Ectodermal cell (in vitro differentiated cells): ENCODE measurements at regions not wholly inside any gene's neighbourhood (a gene's known extent, or its start where the extent isn't known, plus 50 kb on each side); places are given as distances from the start of the nearest gene placed in this dataset.

Source experiments
- H3K27ac ChIP-seq: 2 replicates; pipeline ENCODE4 v1.7.0; 2013; ENCODE audit warnings: mild to moderate bottlenecking, low read depth, low read length; ENCODE audit not compliant: insufficient read depth, poor library complexity, severe bottlenecking
- H3K27me3 ChIP-seq: 2 replicates; pipeline ENCODE4 v1.7.0; 2013; ENCODE audit warnings: mild to moderate bottlenecking, low read length; ENCODE audit not compliant: insufficient read depth, control insufficient read depth, poor library complexity, severe bottlenecking
- H3K36me3 ChIP-seq: one replicate; pipeline ENCODE4 v1.7.0; 2013; ENCODE audit warnings: low read length; ENCODE audit not compliant: control insufficient read depth, insufficient read depth
- H3K4me1 ChIP-seq: one replicate; pipeline ENCODE4 v1.7.0; 2013; ENCODE audit warnings: low read length; ENCODE audit not compliant: control insufficient read depth, insufficient read depth
- H3K4me3 ChIP-seq: 2 replicates; pipeline ENCODE4 v1.7.0; 2013; ENCODE audit warnings: low read depth, low read length, control low read depth; ENCODE audit not compliant: insufficient read depth
- H3K9me3 ChIP-seq: 2 replicates; pipeline ENCODE4 v1.7.0; 2013; ENCODE audit warnings: mild to moderate bottlenecking, low read length, moderate library complexity; ENCODE audit not compliant: control insufficient read depth
- WGBS, 2 experiments: methylation state at CpG; one replicate each; pipeline ENCODE4 v1.1.7; 2013; ENCODE audit warnings: missing lambda C conversion rate in 2 of 2; 5-methylcytosine and 5-hydroxymethylcytosine counted together

- no peak overlapping the region for H3K4me3 ChIP-seq
- H3K27me3 ChIP-seq, result no peaks in the 10 kb centered on the region
- no peaks in the 10 kb centered on the region for H3K4me1 ChIP-seq
- no peak overlapping the region for H3K27ac ChIP-seq
- H3K9me3 ChIP-seq, result no peaks in the 10 kb centered on the region
- 83% methylated on average over 1 to 2 of the region's 2 CpGs for WGBS, 2 experiments
- no peaks in the 10 kb centered on the region for H3K36me3 ChIP-seq
These were observed 577.6 kb downstream of the TECRL start for GRCh38 chr4:63831590-63832155.

- no peaks in the 10 kb centered on the region for H3K4me1 ChIP-seq
- no peaks in the 10 kb centered on the region for H3K27me3 ChIP-seq
- no peak overlapping the region for H3K4me3 ChIP-seq
- no peaks in the 10 kb centered on the region for H3K9me3 ChIP-seq
- H3K27ac ChIP-seq, result no peak overlapping the region
- H3K36me3 ChIP-seq, result no peaks in the 10 kb centered on the region
- 94 to 96% methylated on average over 10 of the region's 11 CpGs for WGBS, 2 experiments
These were observed 591.9 kb downstream of the TECRL start for GRCh38 chr4:63817196-63817865.

GRCh38 chr4:63814171-63814964, 594.9 kb downstream of the TECRL start:
- Histone ChIP-seq H3K9me3 (no peaks in the 10 kb centered on the region), H3K27ac (no peak overlapping the region), H3K4me1 (no peaks in the 10 kb centered on the region), H3K36me3 (no peaks in the 10 kb centered on the region), H3K4me3 (no peak overlapping the region), H3K27me3 (no peaks in the 10 kb centered on the region)
- 94 to 96% methylated on average over 4 of the region's 4 CpGs for WGBS, 2 experiments

GRCh38 chr4:63799166-63799565, 610.1 kb downstream of the TECRL start:
- H3K9me3 ChIP-seq, result no peaks in the 10 kb centered on the region
- H3K4me1 ChIP-seq, result no peaks in the 10 kb centered on the region
- H3K27ac ChIP-seq, result no peak overlapping the region
- WGBS, 2 experiments, result 90 to 100% methylated on average over 1 to 2 of the region's 2 CpGs
- no peaks in the 10 kb centered on the region for H3K36me3 ChIP-seq
- H3K27me3 ChIP-seq, result no peaks in the 10 kb centered on the region
- no peak overlapping the region for H3K4me3 ChIP-seq

- Histone ChIP-seq H3K4me1 (no peaks in the 10 kb centered on the region), H3K36me3 (no peaks in the 10 kb centered on the region), H3K9me3 (no peaks in the 10 kb centered on the region), H3K27ac (no peak overlapping the region), H3K4me3 (no peak overlapping the region), H3K27me3 (no peaks in the 10 kb centered on the region)
- WGBS, 2 experiments, result 97 to 100% methylated on average over 1 to 2 of the region's 2 CpGs
These were observed 613.9 kb downstream of the TECRL start for GRCh38 chr4:63795301-63795700.

GRCh38 chr4:63790377-63790776, 618.9 kb downstream of the TECRL start:
- no peaks in the 10 kb centered on the region for H3K9me3 ChIP-seq
- no peaks in the 10 kb centered on the region for H3K4me1 ChIP-seq
- no peaks in the 10 kb centered on the region for H3K36me3 ChIP-seq
- no peaks in the 10 kb centered on the region for H3K27me3 ChIP-seq
- WGBS, 2 experiments, result 96 to 100% methylated on average over 1 to 3 of the region's 5 CpGs
- no peak overlapping the region for H3K4me3 ChIP-seq
- H3K27ac ChIP-seq, result no peak overlapping the region

GRCh38 chr4:63788271-63788670, 621.0 kb downstream of the TECRL start:
- H3K9me3 ChIP-seq, result no peaks in the 10 kb centered on the region
- no peak overlapping the region for H3K4me3 ChIP-seq
- no peaks in the 10 kb centered on the region for H3K4me1 ChIP-seq
- no peak overlapping the region for H3K27ac ChIP-seq
- whole genome bisulfite sequencing, 2 experiments, result no CpG with 5 or more reads among the region's 1 CpG
- H3K36me3 ChIP-seq, result no peaks in the 10 kb centered on the region
- no peaks in the 10 kb centered on the region for H3K27me3 ChIP-seq

- no peak overlapping the region for H3K27ac ChIP-seq
- no peaks in the 10 kb centered on the region for H3K27me3 ChIP-seq
- H3K4me3 ChIP-seq, result no peak overlapping the region
- 92 to 93% methylated on average over 1 of the region's 1 CpG for WGBS, 2 experiments
- H3K9me3 ChIP-seq, result no peaks in the 10 kb centered on the region
- H3K4me1 ChIP-seq, result no peaks in the 10 kb centered on the region
- H3K36me3 ChIP-seq, result no peaks in the 10 kb centered on the region
These were observed 621.9 kb downstream of the TECRL start for GRCh38 chr4:63787326-63787725.

- Histone ChIP-seq H3K36me3 (no peaks in the 10 kb centered on the region), H3K27ac (no peak overlapping the region), H3K27me3 (no peaks in the 10 kb centered on the region), H3K4me1 (no peaks in the 10 kb centered on the region), H3K9me3 (no peaks in the 10 kb centered on the region), H3K4me3 (no peak overlapping the region)
- whole genome bisulfite sequencing, 2 experiments, result 83 to 95% methylated on average over 2 to 3 of the region's 3 CpGs
These were observed 623.1 kb downstream of the TECRL start for GRCh38 chr4:63786171-63786570.

- H3K27me3 ChIP-seq, result no peaks in the 10 kb centered on the region
- no CpG with 5 or more reads among the region's 1 CpG for WGBS, 2 experiments
- no peaks in the 10 kb centered on the region for H3K4me1 ChIP-seq
- no peaks in the 10 kb centered on the region for H3K36me3 ChIP-seq
- H3K9me3 ChIP-seq, result no peaks in the 10 kb centered on the region
- H3K4me3 ChIP-seq, result no peak overlapping the region
- H3K27ac ChIP-seq, result no peak overlapping the region
These were observed 624.4 kb downstream of the TECRL start for GRCh38 chr4:63784822-63785221.
